ENCODE measurements at regions not wholly inside any gene's neighbourhood (a gene's known extent, or its start where the extent isn't known, plus 50 kb on each side); places are given as distances from the start of the nearest gene placed in this dataset.

DNA sequence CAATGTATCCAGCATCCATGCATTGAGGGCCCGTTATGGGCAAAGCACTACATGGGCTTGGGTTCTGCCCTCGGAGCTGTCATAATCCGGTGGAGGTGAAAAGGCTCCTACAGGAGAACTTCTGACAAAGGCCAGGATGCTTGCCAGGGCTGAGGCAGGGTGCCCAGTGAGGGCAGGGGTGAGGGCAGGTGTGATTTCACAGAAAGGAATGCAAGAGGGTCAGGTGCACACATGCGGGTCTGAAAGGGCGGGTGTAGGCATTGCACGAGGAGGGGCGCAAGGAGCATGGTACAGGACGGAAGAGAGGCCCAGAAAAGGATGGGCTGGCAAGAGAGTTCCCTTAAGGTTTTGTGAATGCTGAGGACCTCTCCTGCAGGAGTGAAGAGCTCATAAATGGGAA lies 348.0 kb downstream of the BTBD3 start:
- TF ChIP-seq, protein P1, sequence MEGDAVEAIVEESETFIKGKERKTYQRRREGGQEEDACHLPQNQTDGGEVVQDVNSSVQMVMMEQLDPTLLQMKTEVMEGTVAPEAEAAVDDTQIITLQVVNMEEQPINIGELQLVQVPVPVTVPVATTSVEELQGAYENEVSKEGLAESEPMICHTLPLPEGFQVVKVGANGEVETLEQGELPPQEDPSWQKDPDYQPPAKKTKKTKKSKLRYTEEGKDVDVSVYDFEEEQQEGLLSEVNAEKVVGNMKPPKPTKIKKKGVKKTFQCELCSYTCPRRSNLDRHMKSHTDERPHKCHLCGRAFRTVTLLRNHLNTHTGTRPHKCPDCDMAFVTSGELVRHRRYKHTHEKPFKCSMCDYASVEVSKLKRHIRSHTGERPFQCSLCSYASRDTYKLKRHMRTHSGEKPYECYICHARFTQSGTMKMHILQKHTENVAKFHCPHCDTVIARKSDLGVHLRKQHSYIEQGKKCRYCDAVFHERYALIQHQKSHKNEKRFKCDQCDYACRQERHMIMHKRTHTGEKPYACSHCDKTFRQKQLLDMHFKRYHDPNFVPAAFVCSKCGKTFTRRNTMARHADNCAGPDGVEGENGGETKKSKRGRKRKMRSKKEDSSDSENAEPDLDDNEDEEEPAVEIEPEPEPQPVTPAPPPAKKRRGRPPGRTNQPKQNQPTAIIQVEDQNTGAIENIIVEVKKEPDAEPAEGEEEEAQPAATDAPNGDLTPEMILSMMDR (IDR thresholded peaks at IDR 0.05; ENCODE audit: low read depth, low read length, poor library complexity, severe bottlenecking): no peak
- no peak for TF ChIP-seq EZH2phosphoT487 (IDR thresholded peaks at IDR 0.05; ENCODE audit: borderline replicate concordance, low read length)

All from DOHH2 (cell line).